GM19025 (cell line): ENCODE measurements at regions not wholly inside any gene's neighbourhood (a gene's known extent, or its start where the extent isn't known, plus 50 kb on each side); places are given as distances from the start of the nearest gene placed in this dataset.
"Not testable (repeated sequence)": the region's sequence is repeated elsewhere in the genome, so short reads cannot be mapped to it uniquely, and the experiment has no call there.

Source experiments
- ATAC-seq: cut with Tn5 transposase; IDR thresholded peaks from one replicate; pipeline ENCODE4 v1.9.1; 2021; ENCODE audit warnings: mild to moderate bottlenecking, low read depth, moderate library complexity; ENCODE audit not compliant: unreplicated experiment

DNA sequence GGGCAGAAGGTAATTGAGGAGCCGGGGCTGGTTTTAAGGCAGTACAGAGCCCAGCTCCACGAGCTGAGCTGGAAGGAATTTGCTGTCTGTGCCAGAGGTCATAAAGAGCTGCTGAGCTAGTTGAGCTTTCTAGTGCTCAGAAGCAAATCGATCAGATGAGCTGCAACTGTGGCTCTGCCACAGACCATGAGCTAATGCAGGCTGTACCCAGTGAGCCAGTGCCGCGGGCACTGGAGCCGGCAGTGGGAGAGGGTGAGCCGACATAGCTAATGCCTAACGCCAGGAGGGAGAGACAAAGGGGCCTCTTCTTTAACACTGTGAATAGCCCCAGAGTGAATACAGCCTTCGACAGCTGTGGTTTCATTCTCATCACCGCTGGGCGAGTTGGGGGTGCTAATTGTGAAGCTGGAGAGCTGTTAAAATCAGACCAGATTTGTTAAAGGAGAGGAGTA is 410.1 kb upstream of the TCF4 start:
- ATAC-seq: no peak

DNA sequence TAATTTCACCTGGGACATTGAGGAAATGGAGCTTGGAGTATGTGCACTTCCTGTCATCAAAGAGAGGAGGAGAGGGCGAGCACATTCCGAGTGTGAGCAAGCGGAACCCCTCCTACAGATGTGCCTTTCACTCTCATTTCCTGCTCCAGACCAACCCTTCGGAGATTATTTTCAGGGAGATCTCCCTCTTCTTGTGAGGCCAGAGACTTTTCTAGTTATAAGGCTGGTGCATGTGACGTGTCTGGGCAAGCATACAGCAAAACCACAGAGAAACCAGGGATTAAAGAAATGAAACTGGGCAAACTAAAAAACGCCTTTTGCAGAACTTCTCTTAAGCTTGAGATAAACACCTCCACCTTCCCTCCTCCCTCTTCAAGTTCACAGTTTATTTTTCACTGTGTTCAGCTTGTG is 409.2 kb upstream of the TCF4 start:
- no peak for ATAC-seq

DNA sequence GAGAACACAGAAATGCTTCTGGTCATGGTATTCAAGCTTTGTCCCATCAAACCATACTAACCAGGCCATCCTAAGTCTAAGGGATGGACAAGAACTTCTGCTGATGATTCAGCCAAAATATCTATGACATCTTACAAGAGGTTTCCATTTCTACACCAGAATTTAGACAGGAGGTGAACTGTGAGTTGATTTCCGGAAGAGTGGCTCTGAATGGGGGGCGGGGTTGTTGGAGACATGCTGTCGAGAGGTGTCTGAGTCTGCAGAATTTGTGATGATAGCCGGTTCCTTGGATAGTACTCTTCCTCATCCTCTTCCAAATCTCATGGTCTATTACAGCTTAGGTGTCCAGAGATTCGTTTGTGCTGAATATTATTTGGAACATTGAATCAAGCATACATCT is 408.7 kb upstream of the TCF4 start:
- ATAC-seq: no peak

DNA sequence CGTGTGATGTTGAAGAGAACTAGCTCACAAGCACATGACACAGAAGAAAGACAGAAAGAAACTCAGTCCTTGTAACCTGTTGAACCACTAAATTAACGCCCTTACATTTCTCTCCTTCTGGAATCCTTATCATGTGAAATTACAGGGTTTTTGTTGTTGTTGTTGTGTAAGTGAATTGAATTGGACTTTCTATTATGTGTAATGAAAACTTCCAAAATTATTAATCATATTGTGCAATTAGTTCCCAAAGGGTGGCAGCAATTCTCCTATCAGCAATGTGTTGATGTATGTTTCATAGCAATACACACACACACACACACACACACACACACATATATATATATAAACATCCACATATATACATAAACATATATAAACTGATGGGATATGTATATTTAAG is 402.2 kb upstream of the TCF4 start:
- no peak for ATAC-seq

DNA sequence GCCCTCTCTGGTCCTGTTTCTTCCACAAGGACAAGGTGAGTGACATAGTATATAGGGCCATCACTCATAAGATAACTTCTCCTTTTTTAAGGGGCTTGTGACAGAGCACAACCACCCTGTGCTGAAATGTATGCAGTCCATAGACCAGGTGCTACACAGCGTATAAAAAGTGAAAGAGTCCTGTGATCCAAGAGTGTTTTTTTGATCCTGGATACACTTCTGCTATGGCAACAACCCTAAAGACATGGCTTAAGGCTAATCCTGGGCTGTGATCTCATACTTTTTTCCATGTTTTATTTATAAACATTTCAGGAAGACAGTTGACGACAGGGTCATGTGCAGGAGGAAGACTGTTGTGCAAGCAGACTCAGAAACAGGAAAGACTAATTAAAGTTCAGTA is 400.5 kb upstream of the TCF4 start:
- ATAC-seq: no peak

DNA sequence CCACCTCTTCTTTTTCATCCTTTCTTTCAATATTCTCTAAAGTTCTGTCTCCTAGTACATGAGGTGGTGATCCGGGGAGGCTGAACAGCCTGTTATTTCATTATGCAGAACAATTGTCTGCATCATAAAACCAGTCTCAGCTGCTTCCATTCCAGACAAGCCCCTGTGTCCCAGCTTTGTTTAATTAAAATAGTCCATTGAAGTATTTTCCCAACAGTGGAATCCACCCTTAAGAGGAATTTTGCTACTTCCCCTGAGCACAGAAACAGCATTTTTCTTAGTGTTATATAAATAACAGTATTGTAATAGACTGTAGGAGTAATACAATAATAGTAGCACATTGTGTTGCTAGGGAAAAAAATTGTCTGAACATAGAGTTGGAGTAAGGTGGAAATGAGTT is 395.4 kb upstream of the TCF4 start:
- no peak for ATAC-seq

DNA sequence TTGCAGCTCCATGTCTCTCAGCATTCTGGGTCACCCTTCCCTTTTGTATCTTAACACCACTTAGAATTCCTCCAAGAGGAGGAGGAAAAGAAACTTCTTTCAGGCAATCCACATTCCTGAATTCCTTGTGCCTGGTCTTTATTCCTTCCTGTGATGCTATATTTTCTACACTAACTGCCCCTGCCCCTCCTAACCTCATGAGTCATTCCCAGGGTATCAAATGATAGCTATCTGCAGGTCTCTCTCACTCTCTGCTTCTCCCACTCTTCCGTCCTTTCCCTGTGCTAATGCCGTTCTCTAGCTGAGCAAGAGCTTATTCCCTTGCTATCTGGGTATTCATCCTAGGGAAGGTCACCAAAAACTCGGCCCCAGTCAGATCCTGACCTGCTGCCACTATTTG is 395.0 kb upstream of the TCF4 start:
- no peak for ATAC-seq

DNA sequence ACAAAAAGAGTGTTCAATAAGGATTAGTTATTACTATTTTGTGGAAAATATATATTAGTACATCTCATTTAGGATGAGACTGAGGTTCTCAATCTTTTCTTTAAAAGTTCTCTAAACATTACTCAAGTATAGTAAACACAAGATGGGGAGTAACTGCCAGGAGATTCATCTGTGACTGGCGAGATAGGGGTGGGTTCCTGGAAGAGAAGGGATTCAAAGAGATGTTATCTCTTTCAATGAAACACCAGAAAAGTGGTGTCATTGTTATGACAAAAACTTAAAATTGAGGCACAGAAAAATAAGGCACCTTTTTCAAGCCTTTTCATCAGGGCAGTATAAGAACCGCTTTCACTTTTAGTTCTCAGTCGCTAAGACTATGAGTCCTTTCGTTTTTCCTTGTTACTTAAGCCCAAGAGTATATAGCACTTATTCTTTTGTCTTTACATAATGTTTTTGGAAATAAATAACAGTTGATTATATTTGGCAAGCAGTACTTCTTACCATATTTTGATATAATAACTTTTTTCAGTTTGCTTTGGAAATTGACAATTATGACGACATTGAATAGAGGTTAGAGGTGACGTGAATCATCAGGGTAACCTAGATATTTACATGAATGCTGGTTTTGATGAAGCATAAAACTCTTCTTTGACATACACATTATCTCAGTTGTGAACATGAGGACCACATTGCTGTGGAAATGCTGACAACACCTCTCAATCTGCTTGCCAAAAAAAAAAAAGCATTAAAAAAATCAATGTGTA is 393.9 kb upstream of the TCF4 start:
- ATAC-seq: peak; percentile 61

DNA sequence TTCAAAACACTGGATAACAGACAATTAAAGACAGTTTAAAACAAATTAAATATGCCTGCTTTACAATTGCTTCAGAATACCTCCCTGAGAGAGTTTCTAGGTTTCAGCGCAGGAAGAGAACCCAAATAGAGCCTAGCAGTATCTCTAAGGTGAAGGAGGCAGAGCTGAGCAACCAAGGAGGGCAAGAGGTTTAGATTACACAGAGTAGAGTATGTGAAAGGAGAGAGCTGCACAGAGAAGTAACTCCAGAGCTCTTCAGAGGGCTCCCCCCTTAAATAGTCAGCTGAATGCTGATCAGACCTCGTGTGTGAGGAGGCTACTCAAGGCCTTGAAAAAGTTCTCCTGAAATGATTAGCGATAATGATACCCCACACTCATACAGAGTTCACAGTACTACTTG is 386.5 kb upstream of the TCF4 start:
- ATAC-seq: no peak

DNA sequence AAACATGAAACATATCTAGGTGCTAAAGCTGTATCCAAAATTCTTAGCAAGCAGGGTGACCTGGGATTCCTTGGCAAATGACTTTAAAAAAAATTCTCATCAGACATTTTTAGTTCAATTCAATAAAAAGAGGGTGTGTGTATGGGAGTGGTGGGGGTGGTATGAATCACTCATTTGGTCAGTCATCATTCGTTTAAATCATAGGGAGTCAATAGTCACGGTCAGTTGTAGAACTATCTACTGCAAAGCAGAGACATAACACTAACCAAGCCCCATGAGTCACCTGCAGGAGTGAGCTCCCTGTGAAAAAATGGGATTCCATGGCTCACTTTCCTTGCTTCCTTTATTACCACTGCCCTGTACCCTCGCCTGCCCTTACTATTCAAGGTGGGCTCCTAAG is 380.6 kb upstream of the TCF4 start:
- no peak for ATAC-seq

DNA sequence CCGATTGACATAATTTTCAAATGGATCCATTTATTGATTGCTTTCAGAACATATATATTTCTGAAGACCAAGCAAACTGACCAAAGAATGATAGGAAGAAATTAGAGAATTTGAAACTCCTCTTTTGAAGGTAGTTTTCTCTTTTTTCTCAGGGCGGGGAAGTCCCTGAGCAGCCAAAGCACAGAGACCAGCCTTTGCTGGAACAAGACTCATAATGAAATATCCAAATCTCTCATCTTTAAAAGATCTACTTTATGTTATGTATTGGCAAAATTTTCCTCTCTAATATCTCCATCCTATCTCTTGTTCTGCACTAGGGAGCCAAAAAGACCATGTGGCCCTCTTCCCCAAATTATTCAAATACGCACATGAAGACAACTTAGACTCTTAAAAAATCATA is 379.0 kb upstream of the TCF4 start:
- ATAC-seq: no peak

DNA sequence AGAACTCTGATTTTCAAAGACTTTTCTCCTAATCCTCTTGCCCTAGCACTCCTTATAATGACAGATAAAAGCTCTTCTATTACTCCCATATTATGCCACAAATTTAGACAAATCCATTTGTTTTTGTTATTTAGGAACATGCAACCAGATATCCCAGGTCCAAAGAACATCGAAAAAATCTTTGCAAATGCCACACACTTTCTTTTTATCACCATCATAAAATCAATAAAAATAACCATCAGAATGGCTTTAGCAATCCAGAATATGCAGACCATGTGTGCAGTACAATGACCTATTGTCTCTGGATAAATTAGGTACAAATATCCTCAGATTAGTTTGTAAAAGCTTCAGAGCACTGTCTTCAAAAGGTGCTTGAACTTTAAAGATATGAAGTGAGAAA is 376.2 kb upstream of the TCF4 start:
- ATAC-seq: no peak

DNA sequence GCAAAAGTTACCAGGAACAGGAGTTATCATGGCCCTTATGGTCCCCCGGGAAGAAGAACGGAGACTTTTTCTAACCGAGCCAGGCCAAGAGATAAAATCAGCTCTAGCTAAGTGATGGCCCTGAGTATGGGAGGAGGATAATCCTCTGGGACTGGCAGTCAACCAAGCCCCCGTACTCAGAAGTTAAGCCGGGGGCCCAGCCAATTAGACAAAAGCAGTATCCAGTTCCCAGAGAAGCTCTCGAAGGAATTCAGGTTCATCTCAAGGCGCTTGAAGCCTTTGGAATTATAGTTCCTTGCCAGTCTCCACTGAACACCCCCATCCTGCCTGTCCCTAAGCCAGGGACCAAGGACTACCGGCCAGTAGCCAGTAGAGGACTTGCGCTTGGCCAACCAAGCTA is 365.3 kb upstream of the TCF4 start:
- no peak for ATAC-seq

DNA sequence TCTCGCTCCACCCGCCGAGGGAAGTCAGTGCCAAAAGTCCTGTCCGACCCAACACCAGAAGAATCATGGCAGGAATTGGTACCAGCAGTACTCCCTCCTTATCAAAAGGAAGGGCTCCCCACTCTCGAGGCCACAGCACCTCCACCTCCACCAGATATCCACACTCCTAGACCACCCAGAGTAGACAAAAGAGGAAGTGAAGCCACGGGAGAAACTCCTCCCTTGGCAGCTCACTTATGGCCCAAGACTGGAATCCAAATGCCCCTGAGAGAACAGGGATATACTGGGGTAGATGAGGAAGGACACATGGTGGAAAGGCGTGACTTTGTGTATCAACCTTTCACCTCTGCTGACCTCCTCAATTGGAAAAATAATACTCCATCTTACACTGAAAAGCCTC is 363.7 kb upstream of the TCF4 start:
- not testable (repeated sequence) for ATAC-seq

DNA sequence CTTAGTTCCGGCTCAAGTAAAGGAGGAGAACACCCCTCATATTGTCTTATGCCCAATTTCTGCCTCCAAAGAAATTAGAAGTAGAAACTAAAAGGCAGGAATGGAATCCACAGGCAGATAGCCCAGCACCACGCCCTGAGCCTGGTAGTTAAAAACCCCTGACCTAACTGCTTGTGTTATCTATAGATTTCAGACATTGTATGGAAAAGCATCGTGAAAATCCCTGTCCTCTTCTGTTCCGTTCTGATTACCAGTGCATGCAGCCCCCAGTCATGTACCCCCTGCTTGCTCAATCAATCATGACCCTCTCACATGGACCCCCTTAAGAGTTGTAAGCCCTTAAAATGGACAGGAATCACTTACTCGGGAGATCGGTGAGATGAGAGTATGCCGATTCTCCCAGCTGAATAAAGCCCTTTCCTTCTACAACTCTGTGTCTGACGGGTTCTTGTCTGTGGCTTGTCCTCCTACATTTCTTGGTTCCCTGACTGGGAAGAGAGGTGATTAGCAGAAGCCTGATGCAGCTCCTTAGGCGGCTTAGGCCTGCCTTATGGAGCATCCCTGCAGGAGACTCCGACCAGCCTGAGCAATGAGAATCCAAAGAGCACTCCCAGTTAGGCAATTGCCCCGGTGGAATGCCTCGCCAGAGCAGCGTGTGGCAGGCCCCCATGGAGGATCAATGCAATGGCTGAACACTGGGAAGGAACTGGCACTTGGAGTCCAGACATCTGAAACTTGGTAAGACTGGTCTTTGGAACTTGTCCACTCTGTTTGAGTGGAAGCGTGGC is 362.6 kb upstream of the TCF4 start:
- ATAC-seq: no peak

DNA sequence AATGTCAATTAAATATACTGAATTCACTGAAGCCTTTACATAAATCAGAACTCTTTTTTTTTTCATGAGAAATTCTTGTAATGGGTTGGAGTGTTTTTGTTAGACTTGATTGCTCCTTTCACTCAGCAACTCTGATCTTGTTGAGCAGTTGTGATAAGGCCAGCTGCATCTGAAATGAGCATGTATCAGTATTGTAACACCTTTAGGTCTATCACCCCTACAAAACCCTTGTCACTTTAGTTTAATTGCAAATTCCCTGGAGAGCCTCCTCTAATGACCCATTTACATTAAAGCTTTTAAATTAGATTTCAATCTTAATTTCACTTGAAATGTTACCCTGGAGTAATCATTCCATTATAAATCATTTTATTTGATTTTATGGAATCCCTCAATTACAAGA is 346.8 kb upstream of the TCF4 start:
- ATAC-seq: no peak

DNA sequence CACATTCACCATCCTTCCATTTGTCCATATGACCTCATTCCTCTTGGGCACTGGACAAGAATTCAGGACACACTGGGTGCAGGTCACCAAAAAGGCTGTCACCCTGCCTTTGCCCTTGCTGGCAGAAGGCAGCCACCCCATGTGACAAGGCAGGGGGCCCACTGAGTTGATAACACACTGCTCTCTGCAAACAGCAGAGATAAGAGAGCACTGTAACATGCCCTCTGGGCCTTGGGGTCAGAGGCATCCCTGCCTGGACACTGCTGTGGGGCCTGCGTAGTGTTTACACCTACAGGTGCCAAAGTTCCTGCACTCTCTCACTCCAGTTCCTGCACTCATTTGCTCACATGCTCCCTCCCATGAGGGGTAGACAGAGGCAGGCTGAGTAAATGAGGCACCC is 344.7 kb upstream of the TCF4 start:
- ATAC-seq: no peak

DNA sequence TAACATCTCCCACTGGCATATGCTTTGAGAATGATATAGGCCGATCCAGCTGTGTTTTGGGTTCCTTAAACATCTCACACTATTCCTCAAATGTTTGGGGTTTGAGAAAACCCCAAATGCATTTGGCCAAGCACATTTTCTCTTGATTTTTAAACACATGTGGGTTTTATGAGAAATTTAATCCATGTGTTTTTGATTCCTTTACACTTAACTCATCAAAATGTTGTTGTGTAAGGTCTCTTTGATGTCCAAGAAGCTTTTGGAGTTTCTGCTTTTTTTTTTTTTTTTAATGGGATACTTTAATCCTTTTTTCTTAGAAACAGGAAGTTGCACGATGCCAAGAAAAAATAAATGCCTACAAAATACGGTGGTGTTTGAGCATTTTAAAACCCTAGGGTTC is 339.8 kb upstream of the TCF4 start:
- no peak for ATAC-seq

DNA sequence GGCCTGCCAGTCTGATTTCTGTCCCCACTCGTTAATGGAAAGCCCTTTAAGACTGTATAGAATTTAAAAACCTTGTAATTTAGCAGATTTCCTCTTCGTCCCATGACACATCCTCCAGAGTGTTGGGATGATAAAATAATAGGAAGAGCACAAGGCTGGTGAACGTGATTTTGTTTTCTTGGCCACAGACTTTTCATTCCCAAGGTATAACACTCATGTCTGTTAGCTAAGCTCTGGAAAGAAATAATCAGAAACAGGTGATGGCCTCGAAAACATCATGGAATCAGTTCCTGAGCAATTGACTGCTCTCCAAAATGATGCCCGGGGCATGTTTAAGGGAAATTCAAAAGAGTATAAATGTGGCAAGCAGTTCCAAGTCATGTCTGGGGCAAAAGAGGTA is 337.8 kb upstream of the TCF4 start:
- ATAC-seq: no peak

DNA sequence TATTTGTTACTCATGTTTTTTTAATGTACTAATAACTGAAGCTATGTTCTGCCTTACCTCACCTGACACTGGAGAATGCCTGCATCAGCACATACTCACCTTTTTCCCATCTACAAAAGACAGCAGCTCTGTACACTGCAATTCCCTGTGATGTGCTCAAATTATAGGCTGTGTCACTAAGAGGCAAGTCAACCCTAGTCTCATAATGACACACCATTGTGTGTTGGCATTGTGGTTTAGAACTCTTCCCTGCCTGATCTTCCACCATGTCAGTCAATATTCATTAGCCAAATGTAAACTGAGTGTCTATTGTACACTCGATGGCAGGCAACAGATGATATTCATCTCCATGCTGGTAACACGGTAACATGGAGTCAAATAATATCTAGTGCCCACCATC is 332.1 kb upstream of the TCF4 start:
- ATAC-seq: no peak

DNA sequence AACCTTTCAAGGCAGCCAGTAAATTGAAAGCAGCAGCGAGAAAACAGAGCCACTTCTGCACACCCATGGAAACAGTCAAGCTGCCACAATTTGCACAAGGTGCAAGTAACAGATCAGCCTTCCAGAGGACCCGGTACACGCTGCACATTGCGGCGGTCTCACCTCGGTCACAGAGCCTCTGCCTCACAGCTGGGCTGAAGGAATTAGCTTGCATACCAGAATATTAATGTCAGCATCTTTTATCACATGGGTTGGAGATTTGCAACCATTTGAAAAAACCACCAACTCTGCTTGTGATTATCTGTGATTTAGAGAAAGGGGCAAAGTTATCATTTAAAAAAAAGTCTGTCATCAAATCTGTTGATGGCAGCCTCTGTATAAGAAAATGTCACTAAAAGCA is 330.5 kb upstream of the TCF4 start:
- ATAC-seq: no peak

DNA sequence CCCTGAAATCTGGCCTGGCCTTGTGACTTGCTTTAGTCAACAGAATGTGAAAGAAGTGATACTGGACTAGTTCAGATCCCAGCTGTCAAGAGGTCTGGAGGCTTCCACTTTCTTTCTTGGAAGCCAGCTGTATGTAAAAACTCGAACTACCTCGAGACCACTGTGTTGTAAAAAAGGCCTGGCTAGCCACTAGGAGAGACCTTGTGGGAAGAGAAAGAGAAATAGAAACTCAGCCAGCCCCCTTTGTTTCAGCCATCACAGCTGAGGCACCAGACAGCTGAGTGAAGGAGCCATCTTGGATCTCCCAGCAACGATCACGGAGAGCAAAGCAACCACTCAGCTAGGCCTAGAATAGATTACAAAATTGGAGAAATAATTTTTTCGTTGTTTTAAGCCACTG is 324.9 kb upstream of the TCF4 start:
- ATAC-seq: no peak
